ENCODE measurements at regions not wholly inside any gene's neighbourhood (a gene's known extent, or its start where the extent isn't known, plus 50 kb on each side); places are given as distances from the start of the nearest gene placed in this dataset.

DNA sequence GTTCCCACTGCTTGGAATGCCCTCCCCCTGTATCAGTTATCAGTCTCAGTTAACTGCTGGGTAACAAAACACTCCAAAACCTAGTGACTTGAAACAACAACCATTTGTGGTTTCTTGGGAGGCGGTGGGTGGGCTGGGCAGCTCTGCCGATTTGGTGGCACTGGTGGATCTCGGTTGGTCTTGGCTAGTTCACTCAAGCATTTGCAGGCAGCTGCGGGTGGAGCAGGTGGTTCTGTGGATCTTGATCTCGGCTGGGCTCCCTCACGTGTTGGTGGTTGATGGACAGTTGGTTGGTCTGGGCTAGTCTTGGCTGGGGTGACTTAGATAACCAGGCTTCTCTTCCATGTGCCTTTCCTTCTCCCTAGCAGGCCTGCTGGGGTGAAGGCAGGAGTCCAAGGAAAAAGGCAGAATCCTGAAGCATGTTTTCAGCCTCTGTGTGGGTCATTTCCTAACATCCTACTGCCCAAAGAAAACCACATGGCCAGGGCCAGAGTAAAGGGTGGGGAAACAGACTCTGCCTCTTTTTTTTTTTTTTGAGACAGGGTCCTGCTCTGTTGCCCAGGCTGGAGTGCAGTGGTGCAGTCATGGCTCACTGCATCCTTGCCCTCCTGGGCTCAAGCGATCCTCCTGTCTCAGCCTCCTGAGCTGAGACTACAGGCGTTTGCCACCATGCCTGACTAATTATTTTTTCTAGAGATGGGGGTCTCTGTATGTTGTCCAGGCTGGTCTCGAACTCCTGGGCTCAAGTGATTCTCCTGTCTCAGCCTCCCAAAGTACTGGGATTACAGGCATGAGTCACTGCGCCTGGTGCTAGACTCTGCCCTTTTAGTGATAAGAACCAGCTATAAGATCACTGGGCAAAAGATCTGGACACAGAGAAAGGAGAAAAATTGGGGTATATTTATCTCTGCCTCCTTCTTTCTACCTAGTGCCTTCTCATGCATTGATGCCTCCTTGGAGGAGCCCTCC, 183.7 kb downstream of the RGS3 start:
- peak; percentile 8 for DNase-seq

DNA sequence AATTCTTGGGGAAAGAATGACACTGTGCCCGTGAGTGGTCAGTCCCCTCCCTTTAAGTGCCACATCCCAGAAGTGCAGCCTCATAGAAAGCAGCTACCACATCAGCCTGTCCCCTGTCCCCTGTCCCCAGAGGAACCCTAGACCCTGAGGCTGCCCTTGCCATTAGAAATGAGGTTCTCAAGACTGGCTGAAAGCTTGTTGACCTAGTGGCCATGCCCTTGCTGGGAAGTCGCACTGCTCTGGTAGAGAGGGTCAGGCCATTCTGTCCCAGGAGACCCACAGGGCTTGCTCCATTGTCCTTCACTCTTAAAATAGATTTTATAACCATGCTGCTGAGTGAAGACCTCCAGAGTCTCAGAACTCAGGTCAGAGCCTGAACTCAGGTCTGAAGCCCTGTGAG, 184.5 kb downstream of the RGS3 start:
- peak; percentile 12 for DNase-seq

DNA sequence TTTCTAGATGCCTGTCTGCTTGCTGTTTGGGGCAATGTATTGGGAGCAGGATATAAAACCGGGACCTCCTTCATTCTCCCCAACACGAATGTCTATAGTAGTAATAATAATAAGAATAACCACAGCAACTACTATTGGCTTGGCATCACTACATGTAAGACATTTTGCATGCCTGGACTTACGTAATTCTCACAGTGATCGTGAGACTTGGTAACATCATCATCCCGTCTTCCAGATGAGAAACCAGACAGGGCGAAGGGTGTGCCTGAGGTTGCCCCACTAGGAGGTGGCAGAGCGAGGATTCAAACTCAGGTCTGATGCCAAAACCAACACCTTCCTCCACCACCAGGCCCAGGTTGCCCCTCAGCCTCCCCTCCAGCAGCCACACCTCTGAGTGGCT, 185.1 kb downstream of the RGS3 start:
- DNase-seq: no peak

DNA sequence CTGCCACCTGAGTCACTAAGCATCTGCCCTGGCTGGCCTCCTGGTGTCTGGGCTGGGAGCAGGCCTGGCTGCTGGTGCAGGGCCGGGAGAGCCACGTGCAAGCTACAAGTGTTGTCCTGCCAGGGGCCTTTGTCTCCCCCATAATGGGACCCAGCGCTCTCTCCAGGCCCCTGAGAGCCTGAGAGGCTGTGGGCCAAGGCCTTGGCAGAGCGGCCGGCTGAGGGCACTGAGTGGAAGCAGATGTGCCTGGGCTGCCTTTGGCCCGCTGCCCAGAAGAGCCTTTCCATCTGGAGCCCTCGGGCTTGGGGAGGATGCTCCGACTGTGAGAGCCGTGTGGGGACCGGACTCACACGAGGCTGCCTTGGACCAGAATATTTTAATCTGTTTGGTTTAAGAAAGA, 185.5 kb downstream of the RGS3 start:
- DNase-seq: peak; percentile 85

DNA sequence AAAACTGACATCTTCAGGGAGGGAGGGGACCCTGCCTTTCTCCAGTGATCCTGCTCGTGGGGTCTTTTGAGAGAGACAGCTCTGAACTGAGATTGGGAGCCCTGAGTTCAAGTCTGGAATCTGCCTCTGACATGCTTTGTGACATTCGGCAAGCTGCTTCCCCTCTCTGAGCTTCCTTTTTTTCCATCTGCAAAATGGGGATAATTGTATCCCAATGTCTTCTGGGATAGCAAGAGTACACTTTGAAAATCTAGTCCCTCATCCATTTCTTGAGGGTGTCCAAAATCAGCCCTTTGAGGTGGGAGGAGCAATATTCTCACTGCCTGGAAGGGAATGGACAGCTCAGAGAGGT, 186.3 kb downstream of the RGS3 start:
- DNase-seq: no peak

DNA sequence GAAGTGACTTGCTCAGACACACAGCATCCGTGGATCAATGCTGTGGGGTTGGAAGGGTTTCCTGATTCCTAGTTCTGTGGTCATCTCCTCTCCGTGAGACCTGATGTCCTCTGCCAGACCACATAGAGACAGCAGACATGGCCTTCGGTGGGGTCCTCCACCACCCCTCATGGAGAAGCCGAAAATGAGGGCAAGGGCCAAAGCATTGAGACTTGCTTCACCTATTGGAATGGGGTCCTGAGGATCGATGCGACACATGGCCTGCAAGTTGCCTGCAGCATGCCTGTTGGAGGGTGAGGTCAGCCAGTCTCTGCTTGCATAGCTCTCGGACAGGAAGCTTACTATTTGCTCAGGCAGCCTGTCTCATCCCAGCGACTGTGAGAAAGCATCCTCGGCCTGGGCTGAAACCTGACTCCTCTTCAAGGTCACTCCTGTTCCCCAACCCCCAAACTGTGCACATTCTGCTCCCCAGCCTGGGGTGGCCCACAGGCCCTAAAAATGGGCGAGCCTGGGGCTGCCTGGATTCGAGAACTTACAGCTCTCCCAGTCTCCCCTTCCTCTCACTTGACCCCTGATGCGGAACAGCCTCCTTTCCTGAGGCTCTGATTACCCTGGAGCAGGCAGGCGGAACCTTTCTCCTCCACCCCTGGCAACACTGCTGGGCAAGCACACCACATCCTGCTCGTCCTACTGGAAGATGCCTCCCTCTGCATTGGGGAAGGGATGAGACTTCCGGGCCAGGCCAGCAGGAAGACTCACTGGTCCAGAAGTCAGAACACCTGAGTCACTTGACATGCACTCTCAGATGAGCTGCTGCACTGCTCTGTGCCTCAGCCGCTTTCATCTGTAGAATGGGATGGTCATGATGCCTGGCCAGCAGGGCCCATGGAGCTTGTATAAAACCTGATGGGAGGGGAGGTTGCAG, 186.9 kb downstream of the RGS3 start:
- peak; percentile 45 for DNase-seq

DNA sequence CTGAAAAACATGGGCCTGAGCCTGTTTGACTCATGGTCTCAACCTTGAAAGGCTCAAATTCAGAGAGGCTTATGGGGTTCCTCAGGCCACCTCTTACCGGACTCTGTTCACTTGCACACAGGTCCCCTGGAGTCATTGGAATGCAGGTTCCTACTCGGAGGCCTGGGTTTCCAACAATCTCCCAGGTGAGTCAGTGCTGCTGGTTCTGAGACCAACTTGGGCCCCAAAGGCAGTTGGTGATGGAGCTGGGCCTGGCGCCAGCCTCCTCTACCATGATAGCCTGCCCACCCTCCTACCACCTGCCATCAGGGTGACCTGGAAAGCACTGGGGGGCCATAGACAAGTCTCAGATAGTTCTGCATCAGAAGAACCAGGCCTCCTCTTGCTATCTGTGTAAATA, 188.4 kb downstream of the RGS3 start:
- DNase-seq: no peak

DNA sequence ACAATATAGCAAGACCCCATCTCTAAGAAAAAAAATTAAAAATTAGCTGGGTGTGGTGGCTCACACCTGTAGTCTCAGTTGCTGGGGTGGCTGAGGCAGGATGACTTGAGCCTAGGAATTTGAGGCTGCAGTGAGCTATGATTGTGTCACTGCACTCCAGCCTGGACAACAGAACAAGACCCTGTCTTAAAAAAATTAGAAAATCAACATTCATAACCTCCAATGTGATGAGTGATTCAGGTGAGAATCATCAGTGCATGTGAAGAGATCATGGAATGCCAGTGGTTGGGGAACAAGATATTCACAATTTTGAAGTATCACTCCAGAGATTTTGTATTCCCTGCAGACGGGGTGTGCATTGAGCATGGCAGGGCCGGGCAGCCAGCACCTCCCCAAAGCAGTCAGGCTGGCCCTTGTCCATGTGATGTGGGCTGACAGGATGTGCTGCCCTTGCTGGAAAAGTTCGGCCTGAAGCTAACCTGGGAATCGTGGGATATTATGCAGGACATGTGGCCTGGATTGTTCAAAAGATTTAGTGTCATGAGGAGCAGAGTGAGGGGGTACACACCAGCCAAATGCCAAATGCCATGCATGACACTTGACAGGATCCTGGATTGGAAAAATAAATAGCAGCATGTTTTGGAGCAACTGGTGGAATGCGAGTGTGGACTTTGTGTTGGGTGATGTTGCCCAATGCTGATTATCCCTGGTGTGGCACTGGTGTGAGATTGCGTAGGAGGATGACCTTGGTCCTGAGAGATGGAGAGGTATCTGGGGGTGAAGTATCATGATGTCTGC, 189.0 kb downstream of the RGS3 start:
- no peak for DNase-seq

DNA sequence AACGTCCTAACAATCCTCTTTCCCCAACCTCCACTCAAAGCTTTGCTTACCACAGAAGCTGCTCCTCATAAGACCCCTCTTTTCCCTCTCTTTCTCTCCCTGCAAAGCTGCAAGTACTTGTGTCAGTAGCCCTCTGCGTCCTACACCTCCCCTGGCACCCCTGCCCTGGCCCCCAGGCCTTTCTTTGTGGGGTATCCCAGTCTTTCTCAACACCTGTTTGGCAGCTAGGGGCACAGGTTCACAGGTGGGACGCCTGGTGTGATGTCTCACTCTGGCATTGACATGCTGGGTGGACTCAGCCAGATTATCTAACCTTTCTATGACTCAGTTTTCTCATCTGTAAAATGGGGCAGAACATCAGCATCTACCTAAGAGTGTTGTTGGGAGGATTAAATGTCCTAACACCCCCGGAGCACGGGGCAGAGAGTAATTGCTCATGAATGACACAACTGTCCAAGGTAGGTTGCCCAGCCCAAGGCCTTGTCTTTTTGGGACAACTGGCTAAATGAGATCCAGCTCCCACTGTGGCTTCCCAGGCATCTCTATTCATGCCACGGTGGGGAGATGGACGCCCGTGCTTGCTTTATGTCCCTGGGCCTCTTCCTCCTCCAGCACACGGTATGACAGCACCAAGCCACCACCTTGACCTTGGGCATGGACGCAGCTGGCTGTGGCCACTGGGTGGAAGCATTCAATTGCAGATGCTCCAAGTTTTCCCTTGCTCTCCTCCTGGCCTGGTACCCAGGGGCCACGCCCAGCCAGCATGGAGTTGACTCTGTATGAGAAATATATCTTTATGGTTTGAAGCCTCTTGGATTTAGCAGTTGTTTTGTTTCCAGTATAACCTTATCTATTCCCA, 190.4 kb downstream of the RGS3 start:
- peak; percentile 25 for DNase-seq

DNA sequence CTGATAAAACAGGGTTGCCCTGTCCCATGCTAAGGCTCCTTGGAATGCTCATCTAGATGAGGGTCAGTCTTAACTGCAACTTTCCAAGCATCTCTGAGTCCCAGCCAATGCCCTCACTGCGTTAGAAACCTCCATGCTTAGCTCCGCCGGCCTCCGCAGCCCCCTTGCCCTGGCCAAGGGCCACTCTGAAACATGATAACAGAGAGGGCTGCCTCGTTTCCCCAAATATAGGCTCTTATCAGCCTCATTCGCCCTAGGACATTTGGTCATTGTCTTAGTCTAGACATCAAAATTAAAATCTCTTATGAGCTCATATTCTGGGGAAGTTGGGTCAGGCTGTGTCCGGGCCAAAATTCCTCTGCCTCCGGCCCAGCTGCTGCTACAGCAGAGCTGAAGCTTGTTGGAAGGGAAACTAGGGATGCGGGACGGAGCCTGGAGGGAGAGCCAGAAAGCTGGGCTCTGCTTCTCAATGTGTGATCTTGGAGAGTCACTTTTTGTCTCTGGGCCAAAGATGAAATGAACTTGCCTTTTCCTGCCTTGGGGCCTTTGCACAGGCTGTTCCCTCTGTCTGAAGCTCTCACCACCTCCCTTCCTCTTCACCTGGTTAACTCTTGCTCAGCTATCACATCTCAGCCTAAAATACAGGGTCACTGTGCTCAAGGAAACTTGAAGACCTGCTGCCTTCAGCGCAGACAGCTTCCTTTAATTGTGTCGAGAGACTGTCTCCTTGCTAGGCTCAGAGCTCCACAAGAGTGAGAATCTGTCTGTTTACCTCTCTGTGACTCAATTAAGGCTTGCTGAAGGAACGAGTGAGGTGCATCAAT, 191.3 kb downstream of the RGS3 start:
- peak; percentile 88 for DNase-seq

DNA sequence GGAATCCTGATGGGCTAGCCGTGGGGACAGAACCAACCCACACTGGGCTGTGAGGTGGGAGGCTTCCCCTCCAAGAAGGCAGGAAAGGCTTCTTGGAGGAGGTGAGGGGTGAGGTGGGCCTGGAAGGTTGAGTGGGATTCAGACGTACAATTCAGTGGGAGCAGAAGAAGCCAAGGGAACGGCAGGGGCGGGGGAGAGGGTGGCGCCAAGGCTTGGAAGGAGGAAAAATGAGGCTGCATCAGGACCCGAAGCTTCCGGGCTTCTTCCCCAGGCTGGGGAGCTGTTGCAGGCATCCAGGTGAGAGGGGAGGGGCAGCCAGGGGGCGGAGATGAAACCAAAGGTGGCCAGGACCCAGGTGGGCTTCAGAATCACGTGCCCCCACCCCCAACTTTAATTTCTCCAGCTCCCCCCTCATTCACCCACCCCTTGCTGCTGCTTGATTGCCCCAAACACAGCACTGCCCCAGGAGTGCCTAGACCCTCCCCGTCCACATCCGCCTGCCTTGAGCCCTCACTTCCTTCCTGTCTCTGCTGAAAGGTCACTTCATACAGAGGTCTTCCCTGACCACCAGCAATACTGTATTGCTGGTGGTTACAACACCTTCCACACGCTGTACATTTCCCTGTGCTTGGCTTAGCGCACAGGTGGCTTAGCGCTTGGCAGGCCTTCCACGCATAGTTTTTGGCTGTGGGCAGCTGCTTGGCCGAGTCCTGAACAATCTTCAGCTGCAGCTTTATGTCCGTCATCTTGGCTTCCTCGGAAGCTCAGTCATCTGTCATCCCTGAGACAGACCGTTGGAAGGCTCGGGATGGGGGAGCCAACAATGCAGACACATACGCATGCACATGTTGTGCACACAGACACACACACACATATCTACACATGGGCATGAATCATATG, 193.5 kb downstream of the RGS3 start:
- DNase-seq: peak; percentile 63

DNA sequence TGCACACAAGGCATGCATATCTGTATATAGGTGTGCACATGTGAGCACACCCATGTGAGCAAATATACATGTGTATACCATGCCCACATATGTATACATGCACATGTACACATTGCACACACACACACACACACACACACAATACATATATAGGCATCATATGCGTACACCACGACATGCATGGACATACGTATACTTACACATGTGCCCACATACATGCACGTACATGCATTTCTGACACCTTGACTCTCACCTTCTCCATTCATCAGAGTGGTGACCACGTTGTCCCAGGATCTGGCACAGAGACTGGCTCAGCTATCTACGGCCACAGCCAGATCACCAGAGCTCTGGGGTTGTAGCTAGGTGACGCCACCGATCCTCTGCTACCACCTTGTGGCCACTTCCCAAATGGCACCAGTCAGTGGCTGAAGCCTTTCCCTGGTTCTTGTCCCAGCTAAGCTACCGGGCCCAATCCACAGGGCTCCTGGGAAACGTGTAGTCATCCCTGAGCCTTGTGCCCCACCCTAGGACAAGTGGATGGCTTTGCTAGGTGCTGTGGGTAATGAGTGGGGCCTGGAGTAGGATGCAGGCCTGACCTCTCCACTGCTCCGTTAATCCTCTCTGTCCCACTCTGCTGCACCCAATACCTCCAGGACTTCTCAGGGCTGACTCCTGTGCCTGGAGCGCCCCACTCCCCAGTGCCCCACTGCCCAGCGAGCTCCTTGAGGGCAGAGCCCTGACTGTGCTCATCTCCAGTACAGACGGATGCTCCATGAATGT, 194.4 kb downstream of the RGS3 start:
- peak; percentile 91 for DNase-seq

DNA sequence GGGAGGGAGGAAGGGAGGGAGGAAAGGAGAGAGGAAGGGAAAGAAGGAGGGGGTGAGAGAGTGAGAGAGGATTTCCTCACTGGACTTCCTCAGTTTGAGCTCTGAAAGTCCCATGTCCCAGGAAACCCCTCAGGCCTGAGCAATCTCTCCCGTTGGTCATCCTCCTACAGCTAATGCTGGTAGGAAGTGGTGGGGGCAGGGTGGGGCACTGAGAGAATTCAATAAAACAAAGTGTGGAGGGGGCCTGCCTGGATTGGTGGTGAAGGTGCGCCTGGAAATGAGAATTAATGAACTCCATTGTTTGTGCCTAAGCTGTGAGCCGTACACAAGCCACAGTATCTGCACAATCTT, 195.0 kb downstream of the RGS3 start:
- no peak for DNase-seq

DNA sequence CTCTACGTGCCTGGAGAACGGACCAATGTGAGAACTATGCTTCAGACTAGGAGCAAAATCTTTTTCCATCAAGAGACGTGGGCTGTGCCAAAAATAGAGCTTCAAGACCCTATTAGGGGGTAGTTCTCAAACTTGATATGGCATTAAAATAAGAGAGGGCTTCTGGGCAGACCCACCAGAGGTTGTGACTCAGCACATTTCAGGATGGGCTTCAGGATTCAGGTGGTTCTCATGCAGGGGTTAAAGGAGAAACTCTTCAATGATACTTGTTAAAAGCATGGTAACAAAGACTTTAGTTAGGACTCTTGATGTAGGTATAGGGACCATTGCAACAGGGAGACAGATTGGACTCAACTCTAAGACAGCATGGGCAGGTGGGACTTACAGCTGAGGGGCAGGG, 195.5 kb downstream of the RGS3 start:
- DNase-seq: no peak

DNA sequence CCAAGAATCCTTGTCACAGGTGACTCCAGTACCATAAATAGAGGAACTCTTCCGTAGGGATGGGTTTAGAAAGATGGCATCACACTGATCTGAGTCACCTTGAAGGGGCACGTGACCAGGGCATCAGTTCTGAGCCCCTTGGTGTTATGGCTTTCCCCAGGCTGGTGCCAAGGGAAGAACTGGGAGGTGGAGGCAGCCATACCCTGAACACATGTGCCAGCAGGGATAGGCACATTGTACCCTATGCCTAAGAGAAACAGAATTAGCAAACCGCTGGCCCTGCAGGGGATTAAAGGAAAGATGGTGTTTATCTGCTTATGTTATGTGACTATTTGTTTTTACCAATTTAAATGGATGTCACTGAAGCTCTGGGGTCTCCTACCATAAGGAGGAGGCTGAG, 196.2 kb downstream of the RGS3 start:
- DNase-seq: no peak

DNA sequence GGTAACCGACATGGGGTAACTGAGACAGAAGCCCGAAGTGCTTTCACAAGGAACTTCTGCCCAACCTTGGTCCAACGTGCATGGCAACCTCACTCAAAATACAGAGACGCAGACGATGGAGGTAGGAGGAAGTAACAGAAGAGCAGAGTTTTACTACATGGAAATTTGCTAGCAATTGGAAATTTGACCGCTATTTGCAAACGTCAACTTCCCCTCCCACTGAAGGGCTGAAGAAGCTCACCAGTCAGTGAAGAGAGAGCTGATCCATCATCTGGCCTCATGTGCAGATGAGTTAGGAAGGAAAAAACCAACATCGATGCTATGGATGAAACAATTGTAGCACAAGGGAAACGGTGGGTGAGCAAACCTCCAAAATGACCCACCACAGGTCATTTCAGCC, 196.7 kb downstream of the RGS3 start:
- DNase-seq: no peak

DNA sequence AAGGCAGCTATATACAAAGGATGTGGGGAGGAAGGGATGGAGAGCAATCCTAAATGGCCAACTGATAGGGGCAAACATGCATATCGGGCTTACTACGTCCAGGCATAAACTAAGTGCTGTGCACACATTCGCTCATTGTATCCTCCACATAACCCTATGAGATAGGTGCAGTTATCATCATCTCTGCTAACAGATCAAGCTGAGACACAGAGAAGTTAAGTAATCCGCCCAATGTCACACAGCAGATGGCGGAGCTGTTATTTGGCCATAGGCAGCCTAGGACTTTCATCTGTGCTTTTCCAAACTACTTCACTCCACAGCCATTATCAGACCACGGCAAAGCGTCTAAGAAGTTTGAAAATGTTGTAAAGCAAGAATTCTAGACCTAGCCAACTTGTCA, 197.5 kb downstream of the RGS3 start:
- no peak for DNase-seq

DNA sequence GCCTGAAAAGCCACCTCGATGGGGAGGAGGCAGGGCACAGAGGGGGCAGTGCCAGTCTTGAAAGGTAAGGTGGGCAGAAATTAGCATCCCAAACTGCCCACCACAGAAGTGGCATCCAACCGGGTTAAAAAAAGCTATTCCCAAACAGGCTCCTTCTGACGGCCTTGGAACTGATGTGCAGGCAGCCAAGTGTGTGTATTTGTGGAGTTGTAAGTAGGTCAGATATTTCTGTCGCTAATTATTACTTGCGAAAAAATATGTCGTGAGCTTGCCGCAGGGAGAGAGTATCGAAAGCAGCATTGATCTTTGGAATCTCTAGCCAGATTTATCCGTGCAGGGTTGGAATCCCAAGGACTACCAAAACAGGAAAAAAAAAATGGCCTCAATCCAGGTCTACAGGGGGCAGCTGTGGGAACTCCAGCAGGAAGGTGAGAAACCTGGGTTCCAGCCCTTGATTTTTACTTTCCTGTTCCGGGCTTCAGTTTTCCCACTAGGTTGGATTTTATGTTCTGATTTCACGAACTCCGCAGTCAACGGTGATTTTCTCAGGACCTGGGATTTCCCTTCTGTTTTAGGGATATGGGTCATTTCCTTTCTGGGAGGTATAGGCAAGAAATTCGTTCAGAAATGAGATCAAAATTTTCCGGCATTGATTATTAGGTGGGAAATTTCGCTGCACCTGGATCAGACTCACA, 200.8 kb downstream of the RGS3 start:
- no peak for DNase-seq

DNA sequence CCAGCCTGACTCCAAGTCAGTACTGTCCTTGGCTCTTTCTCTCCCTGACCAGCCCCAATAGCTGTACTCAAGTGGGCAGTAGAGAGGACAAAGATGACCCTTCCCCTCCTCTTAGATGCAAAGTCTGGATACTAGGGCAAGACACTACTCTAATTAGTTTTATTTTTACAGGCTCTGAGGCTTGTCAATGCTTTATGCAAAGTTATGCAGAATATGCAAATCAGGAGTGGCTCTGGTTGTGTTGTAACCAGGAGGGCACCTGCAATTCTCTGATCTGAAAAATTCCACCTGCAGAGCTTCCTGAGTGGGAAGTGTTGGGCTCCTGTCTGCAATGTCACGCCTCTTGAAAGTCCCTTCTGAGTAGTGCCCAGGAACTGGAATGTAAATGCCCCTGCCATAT, 201.5 kb downstream of the RGS3 start:
- no peak for DNase-seq

All from femur (tissue), 1 donor.